ENCODE measurements at regions not wholly inside any gene's neighbourhood (a gene's known extent, or its start where the extent isn't known, plus 50 kb on each side); places are given as distances from the start of the nearest gene placed in this dataset.

DNA sequence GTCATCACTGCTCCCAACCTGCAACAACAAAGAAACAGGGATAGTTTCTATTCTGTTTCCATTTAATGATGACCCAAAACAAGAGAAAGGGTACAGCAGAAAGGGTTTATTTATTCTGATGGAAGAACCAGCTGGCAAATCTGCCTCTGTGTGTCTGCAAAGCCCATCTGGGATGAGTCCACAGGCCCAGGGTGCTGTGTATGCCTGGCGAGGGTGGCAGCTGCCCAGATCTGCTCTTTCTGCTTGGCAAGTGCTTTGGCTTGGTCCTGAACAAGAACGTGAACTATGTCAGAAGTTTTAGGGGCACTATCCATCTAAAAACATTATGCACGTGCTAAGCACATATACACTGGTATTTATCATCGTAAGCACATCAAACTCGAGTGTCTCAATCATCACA, 333.8 kb downstream of the CXCL12 start:
- no peaks in the 10 kb centered on the region for H3K9me3 ChIP-seq (ENCODE audit: control insufficient read depth in 1 of 2, insufficient read depth in 1 of 2, low read depth in 1 of 2, low read length in 2 of 2)
- no peak overlapping the region for H3K27ac ChIP-seq (ENCODE audit: low read depth, low read length)
- H3K4me1 ChIP-seq (ENCODE audit: control insufficient read depth in 1 of 2, insufficient read depth in 2 of 2, low read length in 2 of 2) = no peaks in the 10 kb centered on the region
- ChIA-PET RAD21 (ENCODE audit: low non-redundant PET in 1 of 2, low total read pairs in 2 of 2, uncharacterized antibody in 2 of 2, unreplicated experiment in 2 of 2) (no interaction called here), POLR2A (no interaction called here), CTCF (no interaction called here)
- DNase-seq (ENCODE audit: low read depth, low spot score) (no peak), ATAC-seq (no peak)
- no peak for TF ChIP-seq ELF1 (IDR thresholded peaks at IDR 0.05; ENCODE audit: borderline replicate concordance, low read depth)
- TF ChIP-seq CBX3 (IDR thresholded peaks at IDR 0.05; ENCODE audit: low read depth) = no peak
- TF ChIP-seq, protein P1, sequence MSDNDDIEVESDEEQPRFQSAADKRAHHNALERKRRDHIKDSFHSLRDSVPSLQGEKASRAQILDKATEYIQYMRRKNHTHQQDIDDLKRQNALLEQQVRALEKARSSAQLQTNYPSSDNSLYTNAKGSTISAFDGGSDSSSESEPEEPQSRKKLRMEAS (IDR thresholded peaks at IDR 0.05) = no peak
- no peak for TF ChIP-seq EZH2 (IDR thresholded peaks at IDR 0.05)
- TF ChIP-seq EZH2phosphoT487 (IDR thresholded peaks at IDR 0.05; ENCODE audit: borderline replicate concordance) = no peak
- TF ChIP-seq, protein P2, sequence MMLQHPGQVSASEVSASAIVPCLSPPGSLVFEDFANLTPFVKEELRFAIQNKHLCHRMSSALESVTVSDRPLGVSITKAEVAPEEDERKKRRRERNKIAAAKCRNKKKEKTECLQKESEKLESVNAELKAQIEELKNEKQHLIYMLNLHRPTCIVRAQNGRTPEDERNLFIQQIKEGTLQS (IDR thresholded peaks at IDR 0.05) = no peak
- TF ChIP-seq SP1 (IDR thresholded peaks at IDR 0.05; ENCODE audit: low read depth) = no peak
- TF ChIP-seq YY1 (IDR thresholded peaks at IDR 0.05; ENCODE audit: extremely low read depth, insufficient replicate concordance, low read depth, low read length) = no peak
- TF ChIP-seq CEBPB (IDR thresholded peaks at IDR 0.05; ENCODE audit: low read depth) = no peak
- TF ChIP-seq FOSL1 (IDR thresholded peaks at IDR 0.05; ENCODE audit: low read depth) = no peak
- TF ChIP-seq RAD21 (IDR thresholded peaks at IDR 0.05; ENCODE audit: low read depth) = no peak
- TF ChIP-seq ZNF274 (IDR thresholded peaks at IDR 0.05; ENCODE audit: low read depth, low read length) = no peak
- no peak for TF ChIP-seq SIN3A (IDR thresholded peaks at IDR 0.05; ENCODE audit: low read depth)
- TF ChIP-seq SRF (IDR thresholded peaks at IDR 0.05; ENCODE audit: low read depth) = no peak
- no peak for TF ChIP-seq POLR2A (IDR thresholded peaks at IDR 0.05; ENCODE audit: borderline replicate concordance, extremely low read depth, insufficient read depth, insufficient read length)
- TF ChIP-seq JUND (IDR thresholded peaks at IDR 0.05) = no peak
- TF ChIP-seq, protein P3, sequence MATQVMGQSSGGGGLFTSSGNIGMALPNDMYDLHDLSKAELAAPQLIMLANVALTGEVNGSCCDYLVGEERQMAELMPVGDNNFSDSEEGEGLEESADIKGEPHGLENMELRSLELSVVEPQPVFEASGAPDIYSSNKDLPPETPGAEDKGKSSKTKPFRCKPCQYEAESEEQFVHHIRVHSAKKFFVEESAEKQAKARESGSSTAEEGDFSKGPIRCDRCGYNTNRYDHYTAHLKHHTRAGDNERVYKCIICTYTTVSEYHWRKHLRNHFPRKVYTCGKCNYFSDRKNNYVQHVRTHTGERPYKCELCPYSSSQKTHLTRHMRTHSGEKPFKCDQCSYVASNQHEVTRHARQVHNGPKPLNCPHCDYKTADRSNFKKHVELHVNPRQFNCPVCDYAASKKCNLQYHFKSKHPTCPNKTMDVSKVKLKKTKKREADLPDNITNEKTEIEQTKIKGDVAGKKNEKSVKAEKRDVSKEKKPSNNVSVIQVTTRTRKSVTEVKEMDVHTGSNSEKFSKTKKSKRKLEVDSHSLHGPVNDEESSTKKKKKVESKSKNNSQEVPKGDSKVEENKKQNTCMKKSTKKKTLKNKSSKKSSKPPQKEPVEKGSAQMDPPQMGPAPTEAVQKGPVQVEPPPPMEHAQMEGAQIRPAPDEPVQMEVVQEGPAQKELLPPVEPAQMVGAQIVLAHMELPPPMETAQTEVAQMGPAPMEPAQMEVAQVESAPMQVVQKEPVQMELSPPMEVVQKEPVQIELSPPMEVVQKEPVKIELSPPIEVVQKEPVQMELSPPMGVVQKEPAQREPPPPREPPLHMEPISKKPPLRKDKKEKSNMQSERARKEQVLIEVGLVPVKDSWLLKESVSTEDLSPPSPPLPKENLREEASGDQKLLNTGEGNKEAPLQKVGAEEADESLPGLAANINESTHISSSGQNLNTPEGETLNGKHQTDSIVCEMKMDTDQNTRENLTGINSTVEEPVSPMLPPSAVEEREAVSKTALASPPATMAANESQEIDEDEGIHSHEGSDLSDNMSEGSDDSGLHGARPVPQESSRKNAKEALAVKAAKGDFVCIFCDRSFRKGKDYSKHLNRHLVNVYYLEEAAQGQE (IDR thresholded peaks at IDR 0.05; ENCODE audit: low read depth) = no peak
- no peak overlapping the region for H2AFZ ChIP-seq (ENCODE audit: low read depth, low read length, poor library complexity, severe bottlenecking)
- no peaks in the 10 kb centered on the region for H3K36me3 ChIP-seq (ENCODE audit: control insufficient read depth in 1 of 2, insufficient read depth in 2 of 2, low read length in 2 of 2)
- no peaks in the 10 kb centered on the region for H3K9me2 ChIP-seq (ENCODE audit: insufficient read depth)
- intact Hi-C loops (cut with micrococcal nuclease) = no loop called here
- peaks cover 19% of the 10 kb centered on the region for H3K27me3 ChIP-seq (ENCODE audit: insufficient read depth, low read length)
- H3K4me2 ChIP-seq (ENCODE audit: low read length) = no peak overlapping the region
- H3K4me3 ChIP-seq (replicated peaks in 1 of 2; ENCODE audit: low read depth in 1 of 2, low read length in 2 of 2) = no peak overlapping the region
- H3K9ac ChIP-seq (ENCODE audit: low read length) = no peak overlapping the region
- no peaks in the 10 kb centered on the region for H3K79me2 ChIP-seq (ENCODE audit: insufficient read depth, low read length)
- no TSS peak for BruUV-seq (replicated peaks)
- H4K20me1 ChIP-seq (ENCODE audit: insufficient read depth) = no peaks in the 10 kb centered on the region

All from HCT116 (cell line).